ENCODE measurements at regions not wholly inside any gene's neighbourhood (a gene's known extent, or its start where the extent isn't known, plus 50 kb on each side); places are given as distances from the start of the nearest gene placed in this dataset.

- TF ChIP-seq CTCF (IDR thresholded peaks at IDR 0.05; ENCODE audit: borderline replicate concordance, extremely low read depth, low read length, poor library complexity, severe bottlenecking) (no peak), EZH2 (IDR thresholded peaks at IDR 0.05; ENCODE audit: borderline replicate concordance, low read depth, low read length, severe bottlenecking) (no peak)
Observed at GRCh38 chr10:129394518-129395328, 72.3 kb upstream of the MGMT start.
